ENCODE measurements at regions not wholly inside any gene's neighbourhood (a gene's known extent, or its start where the extent isn't known, plus 50 kb on each side); places are given as distances from the start of the nearest gene placed in this dataset.
"Not testable (repeated sequence)": the region's sequence is repeated elsewhere in the genome, so short reads cannot be mapped to it uniquely, and the experiment has no call there.

DNA sequence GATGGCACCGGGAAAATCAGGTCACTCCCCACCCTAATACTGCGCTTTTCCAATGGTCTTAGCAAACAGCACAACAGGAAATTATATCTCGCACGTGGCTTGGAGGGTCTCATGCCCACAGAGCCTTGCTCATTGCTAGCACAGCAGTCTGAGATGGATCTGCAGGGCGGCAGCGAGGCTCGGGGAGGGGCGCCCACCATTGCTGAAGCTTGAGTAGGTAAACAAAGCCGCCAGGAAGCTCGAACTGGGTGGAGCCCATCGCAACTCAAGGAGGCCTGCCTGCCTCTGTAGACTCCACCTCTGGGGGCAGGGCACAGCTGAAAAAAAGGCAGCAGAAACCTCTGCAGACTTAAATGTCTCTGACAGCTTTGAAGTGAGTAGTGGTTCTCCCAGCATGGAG is 901.4 kb downstream of the TBC1D32 start:
- H3K4me3 Mint-ChIP-seq; H3K27me3 Mint-ChIP-seq (ENCODE audit: low read depth); DNase-seq; H3K36me3 Mint-ChIP-seq (ENCODE audit: low read depth); H3K4me1 Mint-ChIP-seq (ENCODE audit: low read depth); ATAC-seq; POLR2A ChIA-PET; H3K9me3 Mint-ChIP-seq (ENCODE audit: insufficient read depth); H3K27ac Mint-ChIP-seq; CTCF ChIA-PET: not testable (repeated sequence)

DNA sequence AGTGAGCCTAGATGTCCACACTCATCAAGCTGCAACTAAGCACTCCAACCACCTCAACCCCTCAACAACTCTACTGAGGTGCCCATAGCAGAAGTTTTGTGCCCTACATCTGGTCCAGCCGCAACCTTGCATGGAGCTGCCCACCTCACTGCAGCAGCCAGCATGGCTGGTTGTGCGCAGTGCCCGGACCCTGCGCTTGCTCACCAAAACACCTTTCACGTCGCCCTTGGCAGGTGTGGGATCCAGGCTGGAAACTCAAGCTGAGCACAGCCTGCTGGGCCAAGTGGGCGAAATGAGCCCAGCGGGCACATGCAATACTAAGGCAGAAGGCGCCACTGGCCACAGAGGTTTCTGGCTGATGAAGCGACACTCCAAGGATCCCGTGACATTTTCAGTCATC is 902.4 kb downstream of the TBC1D32 start:
- H3K27me3 Mint-ChIP-seq (ENCODE audit: low read depth): no peaks in the 10 kb centered on the region
- H3K9me3 Mint-ChIP-seq (ENCODE audit: insufficient read depth): peaks cover 6% of the 10 kb centered on the region
- ChIA-PET CTCF (no interaction called here), POLR2A (no interaction called here)
- no peak overlapping the region for H3K4me3 Mint-ChIP-seq
- no peaks in the 10 kb centered on the region for H3K4me1 Mint-ChIP-seq (ENCODE audit: low read depth)
- H3K27ac Mint-ChIP-seq: no peak overlapping the region
- no peaks in the 10 kb centered on the region for H3K36me3 Mint-ChIP-seq (ENCODE audit: low read depth)
- no peak for ATAC-seq
- DNase-seq: no peak

DNA sequence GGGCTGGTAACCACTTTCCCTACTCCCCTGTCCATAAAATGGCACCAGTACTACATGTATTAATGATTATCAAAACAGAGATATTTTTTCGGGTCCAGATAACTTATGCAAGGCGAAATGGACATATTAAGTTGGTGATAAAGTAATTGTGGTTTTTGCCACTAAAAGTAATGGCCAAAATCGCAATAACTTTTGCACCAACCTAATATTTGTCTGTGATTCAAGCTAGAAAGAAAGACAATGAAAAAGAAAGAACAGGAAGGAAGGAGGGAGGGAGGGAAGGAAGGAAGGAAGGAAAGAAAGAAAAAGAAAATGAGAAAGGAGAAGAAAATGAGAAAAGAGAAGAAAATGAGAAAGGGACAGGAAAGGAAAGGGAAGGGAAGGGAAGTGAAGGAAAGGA is 922.9 kb downstream of the TBC1D32 start:
- H3K4me3 Mint-ChIP-seq: no peak overlapping the region
- H3K27me3 Mint-ChIP-seq (ENCODE audit: low read depth): no peaks in the 10 kb centered on the region
- no peak overlapping the region for H3K27ac Mint-ChIP-seq
- no peaks in the 10 kb centered on the region for H3K36me3 Mint-ChIP-seq (ENCODE audit: low read depth)
- CTCF ChIA-PET: no interaction called here
- DNase-seq (no peak), ATAC-seq (no peak)
- POLR2A ChIA-PET: no interaction called here
- H3K4me1 Mint-ChIP-seq (ENCODE audit: low read depth): no peaks in the 10 kb centered on the region
- no peaks in the 10 kb centered on the region for H3K9me3 Mint-ChIP-seq (ENCODE audit: insufficient read depth)

DNA sequence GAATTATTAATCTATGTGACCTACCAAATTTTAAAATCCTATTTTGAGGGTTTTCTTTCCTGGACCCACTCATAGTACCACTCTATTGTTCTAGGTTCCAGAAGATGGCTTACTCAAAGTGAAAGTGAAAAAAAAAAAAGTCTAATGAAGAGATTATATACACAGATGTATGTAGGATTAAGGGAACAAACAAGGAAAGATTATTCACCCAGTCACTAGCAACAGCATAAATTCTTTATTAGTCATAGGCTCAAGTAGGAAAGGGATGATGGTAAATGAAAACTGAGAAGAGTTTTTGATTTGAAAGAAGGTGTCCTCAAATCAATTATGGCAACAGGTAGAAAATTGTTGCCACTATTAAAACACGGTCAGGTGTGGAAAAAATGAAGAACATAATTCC is 923.7 kb downstream of the TBC1D32 start:
- ATAC-seq (no peak), DNase-seq (no peak)
- CTCF ChIA-PET: interaction anchor here (0.6 kb wide), 1 partner anchor 1045 kb away, joined by 3 read pairs; no protein-coding TSS in a partner anchor
- no peaks in the 10 kb centered on the region for H3K4me1 Mint-ChIP-seq (ENCODE audit: low read depth)
- H3K27me3 Mint-ChIP-seq (ENCODE audit: low read depth): no peaks in the 10 kb centered on the region
- H3K9me3 Mint-ChIP-seq (ENCODE audit: insufficient read depth): no peaks in the 10 kb centered on the region
- H3K27ac Mint-ChIP-seq: no peak overlapping the region
- no peaks in the 10 kb centered on the region for H3K36me3 Mint-ChIP-seq (ENCODE audit: low read depth)
- H3K4me3 Mint-ChIP-seq: no peak overlapping the region
- POLR2A ChIA-PET: no interaction called here

DNA sequence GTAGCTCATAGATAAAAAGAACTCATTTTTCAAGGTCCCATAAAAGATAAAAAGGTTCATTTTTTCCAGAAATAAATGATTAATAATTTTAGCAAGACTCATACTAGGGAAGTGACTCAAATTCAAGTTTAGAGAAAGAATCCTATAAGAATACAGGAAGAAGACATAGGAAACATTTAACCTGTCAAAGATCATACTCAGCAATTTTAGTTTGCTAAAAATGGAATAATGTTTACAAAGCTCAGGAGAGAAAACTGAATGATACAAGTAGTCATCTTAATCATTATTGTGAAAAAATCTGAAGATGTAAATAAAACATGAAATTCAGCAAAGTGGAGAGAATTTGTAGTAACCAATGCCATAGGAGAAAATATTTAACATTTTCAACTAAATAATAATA is 926.6 kb downstream of the TBC1D32 start:
- no peaks in the 10 kb centered on the region for H3K27me3 Mint-ChIP-seq (ENCODE audit: low read depth)

DNA sequence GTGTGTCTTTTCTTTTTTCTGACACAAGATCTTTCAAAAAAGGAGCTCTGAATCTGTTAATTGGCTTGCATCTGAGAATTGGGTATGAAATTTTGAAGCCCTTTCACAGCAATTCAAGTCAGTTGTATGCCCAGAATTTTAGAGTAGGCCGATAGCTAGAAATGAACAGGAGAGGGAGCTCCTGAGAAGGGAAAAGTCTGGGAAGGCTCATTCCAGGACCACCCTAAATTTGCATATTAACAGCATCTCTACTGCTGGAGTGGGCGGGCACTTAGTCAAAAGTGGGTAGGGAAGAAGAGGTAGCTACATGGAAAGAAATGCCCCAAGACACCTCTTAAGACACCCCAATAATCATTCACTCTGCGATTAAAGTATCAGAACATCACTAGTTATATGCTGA is 928.3 kb downstream of the TBC1D32 start:
- Mint-ChIP-seq H3K4me1 (ENCODE audit: low read depth) (no peaks in the 10 kb centered on the region), H3K4me3 (no peak overlapping the region), H3K36me3 (ENCODE audit: low read depth) (no peaks in the 10 kb centered on the region), H3K9me3 (ENCODE audit: insufficient read depth) (no peaks in the 10 kb centered on the region), H3K27me3 (ENCODE audit: low read depth) (no peaks in the 10 kb centered on the region), H3K27ac (no peak overlapping the region)
- POLR2A ChIA-PET: no interaction called here
- CTCF ChIA-PET: no interaction called here
- ATAC-seq (no peak), DNase-seq (no peak)

More for the DNA sequence above, 926.6 kb downstream of the TBC1D32 start:
- CTCF ChIA-PET: no interaction called here
- no peak overlapping the region for H3K4me3 Mint-ChIP-seq
- H3K27ac Mint-ChIP-seq: no peak overlapping the region
- no peaks in the 10 kb centered on the region for H3K9me3 Mint-ChIP-seq (ENCODE audit: insufficient read depth)
- H3K36me3 Mint-ChIP-seq (ENCODE audit: low read depth): no peaks in the 10 kb centered on the region
- POLR2A ChIA-PET: no interaction called here
- H3K4me1 Mint-ChIP-seq (ENCODE audit: low read depth): no peaks in the 10 kb centered on the region
- ATAC-seq (no peak), DNase-seq (no peak)

DNA sequence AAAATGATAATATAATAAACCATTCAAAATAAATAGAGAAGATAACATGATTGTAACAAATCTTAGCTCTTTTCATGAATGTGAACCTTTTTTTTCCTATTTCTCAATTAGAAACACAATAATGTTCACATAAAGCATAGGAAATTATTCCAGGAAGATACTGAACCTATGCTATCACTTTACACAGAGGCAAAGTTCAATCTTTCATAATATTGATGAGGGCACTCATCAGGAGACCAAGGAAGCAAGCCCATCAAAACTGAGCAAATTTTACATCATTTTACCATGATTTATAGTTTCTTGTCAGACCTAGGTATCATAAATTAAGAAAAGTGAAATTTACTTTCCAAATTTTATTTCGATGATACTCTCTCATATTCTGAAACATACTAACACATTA is 938.5 kb downstream of the TBC1D32 start:
- CTCF ChIA-PET: no interaction called here

DNA sequence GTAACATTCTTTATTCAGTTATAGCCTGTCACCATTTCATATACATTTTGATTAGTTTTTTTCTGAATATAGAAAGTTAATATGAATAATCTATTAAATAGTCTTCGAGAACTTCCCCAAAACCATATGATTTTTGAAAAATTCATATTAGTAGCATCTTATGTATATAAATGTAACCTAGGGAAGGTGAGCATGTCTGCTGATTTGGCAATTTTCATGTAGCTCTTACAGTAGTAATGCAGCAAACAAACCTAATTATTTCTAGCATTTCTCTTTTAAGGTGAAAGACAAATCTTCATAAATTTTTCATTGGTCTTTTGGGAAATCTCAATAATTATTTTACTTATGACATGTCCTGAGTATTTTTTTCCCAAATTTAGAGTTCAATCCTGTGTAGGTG is 939.0 kb downstream of the TBC1D32 start:
- Mint-ChIP-seq H3K27me3 (ENCODE audit: low read depth) (no peaks in the 10 kb centered on the region), H3K4me3 (no peak overlapping the region), H3K9me3 (ENCODE audit: insufficient read depth) (no peaks in the 10 kb centered on the region), H3K36me3 (ENCODE audit: low read depth) (no peaks in the 10 kb centered on the region), H3K27ac (no peak overlapping the region), H3K4me1 (ENCODE audit: low read depth) (no peaks in the 10 kb centered on the region)
- CTCF ChIA-PET: no interaction called here
- ATAC-seq (no peak), DNase-seq (no peak)
- POLR2A ChIA-PET: no interaction called here

More for the DNA sequence above, 938.5 kb downstream of the TBC1D32 start:
- H3K4me3 Mint-ChIP-seq: no peak overlapping the region
- H3K4me1 Mint-ChIP-seq (ENCODE audit: low read depth): no peaks in the 10 kb centered on the region
- ATAC-seq (no peak), DNase-seq (no peak)
- POLR2A ChIA-PET: no interaction called here
- no peak overlapping the region for H3K27ac Mint-ChIP-seq
- H3K36me3 Mint-ChIP-seq (ENCODE audit: low read depth): no peaks in the 10 kb centered on the region
- H3K9me3 Mint-ChIP-seq (ENCODE audit: insufficient read depth): no peaks in the 10 kb centered on the region
- no peaks in the 10 kb centered on the region for H3K27me3 Mint-ChIP-seq (ENCODE audit: low read depth)

DNA sequence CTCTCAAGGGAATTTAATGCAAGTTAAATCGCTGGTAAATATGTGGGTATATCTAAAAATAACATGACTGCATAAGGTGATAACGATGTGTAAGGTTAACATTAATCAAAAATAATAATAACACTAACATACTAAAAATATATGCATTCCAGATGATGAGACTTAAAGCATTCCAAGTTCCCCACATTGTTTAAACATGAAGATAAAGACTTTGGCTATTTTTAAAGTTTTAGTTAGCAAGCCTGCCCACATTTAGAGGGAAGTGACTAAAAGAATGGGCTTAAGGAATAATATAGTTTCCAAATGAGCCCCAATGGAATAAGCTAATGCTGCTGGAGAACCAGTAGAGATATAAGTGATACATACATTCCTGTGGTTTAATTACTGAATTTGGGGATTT is 941.3 kb downstream of the TBC1D32 start:
- H3K4me1 Mint-ChIP-seq (ENCODE audit: low read depth): no peaks in the 10 kb centered on the region
- ATAC-seq: no peak
- H3K27ac Mint-ChIP-seq: no peak overlapping the region
- no peaks in the 10 kb centered on the region for H3K9me3 Mint-ChIP-seq (ENCODE audit: insufficient read depth)
- ChIA-PET CTCF (no interaction called here), POLR2A (no interaction called here)
- DNase-seq: no peak
- H3K4me3 Mint-ChIP-seq: no peak overlapping the region
- H3K27me3 Mint-ChIP-seq (ENCODE audit: low read depth): no peaks in the 10 kb centered on the region
- no peaks in the 10 kb centered on the region for H3K36me3 Mint-ChIP-seq (ENCODE audit: low read depth)

DNA sequence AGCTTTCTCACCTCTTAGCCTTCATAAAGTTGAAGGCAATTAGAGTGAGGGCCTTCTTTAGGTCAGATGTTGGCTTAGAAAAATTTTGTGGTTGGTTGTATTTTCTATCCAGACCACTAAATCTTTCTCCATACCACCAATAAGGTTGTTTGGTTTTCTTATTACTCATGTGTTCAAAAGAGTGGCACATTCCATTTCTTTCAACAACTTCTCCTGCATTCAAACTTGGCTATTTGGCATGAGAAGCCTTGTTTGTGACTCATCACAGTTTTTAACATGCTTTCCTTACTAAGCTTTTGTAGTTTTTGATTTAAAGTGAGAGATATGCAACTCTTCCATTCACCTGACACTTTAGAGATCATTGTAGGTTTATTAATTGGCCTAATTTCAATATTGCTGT is 949.6 kb downstream of the TBC1D32 start:
- no peak overlapping the region for H3K4me3 Mint-ChIP-seq
- DNase-seq (no peak), ATAC-seq (no peak)
- no peaks in the 10 kb centered on the region for H3K9me3 Mint-ChIP-seq (ENCODE audit: insufficient read depth)
- CTCF ChIA-PET: no interaction called here
- POLR2A ChIA-PET: no interaction called here
- H3K27ac Mint-ChIP-seq: no peak overlapping the region
- H3K4me1 Mint-ChIP-seq (ENCODE audit: low read depth): no peaks in the 10 kb centered on the region
- H3K27me3 Mint-ChIP-seq (ENCODE audit: low read depth): no peaks in the 10 kb centered on the region
- H3K36me3 Mint-ChIP-seq (ENCODE audit: low read depth): no peaks in the 10 kb centered on the region

DNA sequence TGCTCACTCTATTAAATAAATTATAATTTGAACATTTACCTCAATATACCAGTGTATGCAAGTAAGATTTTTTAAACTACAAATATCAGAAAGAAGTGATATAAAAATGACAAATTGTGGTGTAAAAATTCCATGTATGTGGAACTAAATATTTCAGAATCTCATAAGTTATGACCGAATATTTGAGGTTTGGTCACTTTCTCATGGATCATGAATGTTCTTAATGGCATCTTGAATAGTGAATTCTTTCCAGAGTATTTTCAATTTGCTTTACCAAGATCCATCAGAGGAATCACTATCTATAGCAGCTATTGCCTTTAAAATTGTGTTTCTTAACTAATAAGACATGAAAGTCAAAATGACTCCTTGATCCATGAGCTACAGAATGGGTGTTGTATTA is 950.6 kb downstream of the TBC1D32 start:
- CTCF ChIA-PET: no interaction called here
- ATAC-seq: no peak

DNA sequence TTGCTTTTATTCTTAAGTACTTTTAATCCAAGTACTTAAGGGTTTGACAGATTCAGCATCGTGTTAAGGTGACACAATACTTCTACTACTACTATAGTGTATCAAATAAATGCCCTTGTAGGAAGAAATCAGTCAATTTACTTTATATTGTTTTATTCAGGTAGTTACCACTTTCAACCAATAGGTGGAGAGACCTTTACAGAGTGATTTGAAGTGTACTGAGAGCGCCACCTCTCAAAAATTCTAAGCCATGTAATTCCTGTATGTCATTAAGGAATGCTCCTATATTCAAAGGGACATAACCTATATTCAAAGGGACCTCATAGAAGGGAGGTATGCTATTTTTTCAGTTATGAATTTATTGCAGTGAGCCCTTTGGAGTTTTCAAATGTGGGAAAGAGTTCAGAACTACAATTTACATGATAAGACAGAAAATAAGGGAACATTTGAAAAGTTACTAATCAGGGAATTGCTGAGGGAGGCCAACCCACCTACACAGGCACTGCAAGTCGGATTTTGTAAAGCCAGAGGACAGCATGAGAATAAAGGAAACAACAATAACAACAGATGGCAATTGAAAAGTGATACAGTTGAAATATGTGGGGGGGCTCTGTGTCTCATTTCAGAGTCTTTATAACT is 955.6 kb downstream of the TBC1D32 start:
- DNase-seq (no peak), ATAC-seq (no peak)
- Mint-ChIP-seq H3K27ac (no peak overlapping the region), H3K4me3 (no peak overlapping the region), H3K4me1 (ENCODE audit: low read depth) (no peaks in the 10 kb centered on the region), H3K9me3 (ENCODE audit: insufficient read depth) (no peaks in the 10 kb centered on the region), H3K36me3 (ENCODE audit: low read depth) (no peaks in the 10 kb centered on the region), H3K27me3 (ENCODE audit: low read depth) (no peaks in the 10 kb centered on the region)
- POLR2A ChIA-PET: no interaction called here
- CTCF ChIA-PET: no interaction called here

More for the DNA sequence above, 950.6 kb downstream of the TBC1D32 start:
- Mint-ChIP-seq H3K4me3 (no peak overlapping the region), H3K4me1 (ENCODE audit: low read depth) (no peaks in the 10 kb centered on the region), H3K27me3 (ENCODE audit: low read depth) (no peaks in the 10 kb centered on the region), H3K36me3 (ENCODE audit: low read depth) (no peaks in the 10 kb centered on the region), H3K9me3 (ENCODE audit: insufficient read depth) (no peaks in the 10 kb centered on the region), H3K27ac (no peak overlapping the region)
- POLR2A ChIA-PET: no interaction called here
- no peak for DNase-seq

DNA sequence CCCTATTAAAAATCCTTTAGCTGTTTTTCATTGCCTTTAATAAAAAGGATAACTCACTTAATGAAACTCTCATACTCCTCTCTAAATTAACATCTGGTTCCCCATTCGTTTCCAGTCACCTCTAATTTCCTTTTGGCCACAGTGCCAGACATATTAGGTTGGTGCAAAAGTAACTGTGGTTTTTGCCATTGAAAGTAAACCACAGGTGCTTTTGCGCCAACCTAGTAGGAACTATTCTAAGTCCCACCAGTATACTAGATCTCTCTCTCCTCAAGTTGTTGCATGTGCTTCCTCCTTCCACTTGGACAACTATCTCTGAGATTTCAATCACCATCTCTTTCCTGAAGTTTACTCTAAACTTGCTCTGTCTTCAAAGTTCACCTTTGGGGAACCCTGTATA is 961.1 kb downstream of the TBC1D32 start:
- Mint-ChIP-seq H3K27me3 (ENCODE audit: low read depth) (no peaks in the 10 kb centered on the region), H3K27ac (no peak overlapping the region), H3K4me1 (ENCODE audit: low read depth) (no peaks in the 10 kb centered on the region), H3K4me3 (no peak overlapping the region), H3K9me3 (ENCODE audit: insufficient read depth) (no peaks in the 10 kb centered on the region), H3K36me3 (ENCODE audit: low read depth) (no peaks in the 10 kb centered on the region)
- no peak for DNase-seq
- POLR2A ChIA-PET: no interaction called here
- CTCF ChIA-PET: no interaction called here
- no peak for ATAC-seq
